GM12865 (cell line): ENCODE measurements at regions not wholly inside any gene's neighbourhood (a gene's known extent, or its start where the extent isn't known, plus 50 kb on each side); places are given as distances from the start of the nearest gene placed in this dataset.
"Not testable (repeated sequence)": the region's sequence is repeated elsewhere in the genome, so short reads cannot be mapped to it uniquely, and the experiment has no call there.

ENCODE experiments used
- DNase-seq: peaks from one replicate; pipeline ENCODE4 v3.0.0; 2010; ENCODE audit warnings: low read depth
- H3K4me3 ChIP-seq: 2 replicates; pipeline ENCODE4 v1.5.1; 2011; ENCODE audit warnings: mild to moderate bottlenecking, low read depth, low read length, control low read depth
- TF ChIP-seq, protein P1 (sequence below): IDR thresholded peaks from 2 replicates; pipeline ENCODE4 v1.5.1; 2011; ENCODE audit warnings: low read length, control low read depth, low read depth, inconsistent platforms; ENCODE audit not compliant: insufficient read depth; ENCODE audit errors: missing control alignments

DNA sequence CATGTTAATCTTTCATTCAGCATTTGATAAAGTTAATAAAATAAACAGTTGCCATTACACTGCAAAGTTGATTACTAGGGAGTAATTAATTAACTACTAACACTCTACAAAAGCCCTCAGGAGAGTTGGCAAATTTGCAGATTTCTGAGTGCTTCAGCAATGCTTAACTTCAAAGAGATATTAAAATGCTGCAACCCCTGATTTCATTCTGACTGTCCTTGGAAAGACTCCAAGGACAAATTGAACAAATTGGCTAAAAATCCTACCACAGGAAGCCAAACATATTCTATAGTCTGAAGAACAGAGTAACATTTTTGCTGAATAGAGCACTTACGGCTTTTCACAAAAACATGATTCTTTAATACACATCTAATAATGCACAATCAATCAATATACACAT is 1543.0 kb downstream of the SLITRK5 start:
- no peak for DNase-seq

DNA sequence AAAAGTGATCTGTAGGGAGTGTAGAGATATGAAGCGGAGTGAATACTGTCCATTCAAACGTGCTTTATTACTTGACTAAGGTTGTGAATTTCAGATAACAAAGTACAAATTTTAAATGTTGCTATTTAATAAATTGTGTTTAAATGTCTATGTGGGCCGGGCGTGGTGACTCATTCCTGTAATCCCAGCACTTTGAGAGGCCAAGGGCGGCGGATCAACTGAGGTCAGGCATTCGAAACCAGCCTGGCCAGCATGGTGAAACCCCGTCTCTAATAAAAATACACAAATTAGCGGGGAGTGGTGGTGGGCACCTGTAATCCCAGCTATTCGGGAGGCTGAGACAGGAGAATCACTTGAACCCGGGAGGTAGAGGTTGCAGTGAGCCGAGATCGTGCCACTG is 1544.1 kb downstream of the SLITRK5 start:
- H3K4me3 ChIP-seq, DNase-seq: not testable (repeated sequence)

More for the DNA sequence above, 1543.0 kb downstream of the SLITRK5 start:
- H3K4me3 ChIP-seq, result no peak overlapping the region
- TF ChIP-seq, protein P1, sequence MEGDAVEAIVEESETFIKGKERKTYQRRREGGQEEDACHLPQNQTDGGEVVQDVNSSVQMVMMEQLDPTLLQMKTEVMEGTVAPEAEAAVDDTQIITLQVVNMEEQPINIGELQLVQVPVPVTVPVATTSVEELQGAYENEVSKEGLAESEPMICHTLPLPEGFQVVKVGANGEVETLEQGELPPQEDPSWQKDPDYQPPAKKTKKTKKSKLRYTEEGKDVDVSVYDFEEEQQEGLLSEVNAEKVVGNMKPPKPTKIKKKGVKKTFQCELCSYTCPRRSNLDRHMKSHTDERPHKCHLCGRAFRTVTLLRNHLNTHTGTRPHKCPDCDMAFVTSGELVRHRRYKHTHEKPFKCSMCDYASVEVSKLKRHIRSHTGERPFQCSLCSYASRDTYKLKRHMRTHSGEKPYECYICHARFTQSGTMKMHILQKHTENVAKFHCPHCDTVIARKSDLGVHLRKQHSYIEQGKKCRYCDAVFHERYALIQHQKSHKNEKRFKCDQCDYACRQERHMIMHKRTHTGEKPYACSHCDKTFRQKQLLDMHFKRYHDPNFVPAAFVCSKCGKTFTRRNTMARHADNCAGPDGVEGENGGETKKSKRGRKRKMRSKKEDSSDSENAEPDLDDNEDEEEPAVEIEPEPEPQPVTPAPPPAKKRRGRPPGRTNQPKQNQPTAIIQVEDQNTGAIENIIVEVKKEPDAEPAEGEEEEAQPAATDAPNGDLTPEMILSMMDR, result no peak

DNA sequence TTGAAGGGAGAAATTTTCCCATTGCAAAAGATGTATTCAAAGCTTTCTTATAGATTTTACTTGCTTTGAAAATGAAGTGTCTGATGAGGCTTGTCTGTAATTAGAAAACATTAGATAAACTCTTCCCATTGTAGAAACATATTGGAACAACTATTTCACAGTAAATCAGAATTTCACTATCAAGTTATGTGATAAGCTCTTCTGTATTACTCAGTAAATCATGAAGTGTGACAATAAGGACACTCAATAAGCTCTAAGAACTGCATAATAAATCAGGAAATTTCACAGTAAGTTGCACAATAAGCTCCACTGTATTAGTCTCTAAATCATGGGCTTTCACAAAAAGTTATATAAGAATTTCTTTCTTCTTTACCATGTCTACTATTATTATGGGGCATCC is 1546.6 kb downstream of the SLITRK5 start:
- TF ChIP-seq, protein P1, result no peak
- no peak overlapping the region for H3K4me3 ChIP-seq
- no peak for DNase-seq

DNA sequence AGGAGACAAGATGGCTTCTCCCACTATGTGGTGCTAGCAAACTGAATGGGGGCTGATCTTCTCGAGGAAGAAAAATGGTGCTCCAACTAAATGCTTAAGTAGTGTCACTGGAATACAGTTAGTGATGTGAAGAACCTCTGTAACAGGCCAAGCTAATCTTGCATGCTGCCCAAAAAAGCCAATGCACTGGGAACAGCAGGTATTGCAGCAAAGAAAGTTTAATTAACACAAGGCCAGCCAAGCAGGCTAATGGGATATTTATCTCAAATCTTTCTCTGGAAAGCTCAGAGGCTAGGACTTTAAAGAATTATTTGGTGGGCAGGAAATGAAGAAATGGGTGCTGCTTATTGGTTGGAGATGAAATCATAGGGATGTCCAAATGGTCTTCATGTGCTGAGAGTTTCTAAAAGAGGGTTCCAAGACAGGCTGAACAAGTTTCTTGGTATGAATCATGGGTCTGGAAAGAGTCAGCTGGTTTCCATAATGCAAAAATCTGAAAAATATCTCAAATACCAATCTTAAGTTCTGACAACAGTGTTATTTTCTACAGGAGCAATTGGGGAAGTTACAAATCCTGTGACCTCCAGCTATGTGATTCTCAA is 1550.5 kb downstream of the SLITRK5 start:
- DNase-seq, result no peak
- TF ChIP-seq, protein P1, result no peak
- no peak overlapping the region for H3K4me3 ChIP-seq

DNA sequence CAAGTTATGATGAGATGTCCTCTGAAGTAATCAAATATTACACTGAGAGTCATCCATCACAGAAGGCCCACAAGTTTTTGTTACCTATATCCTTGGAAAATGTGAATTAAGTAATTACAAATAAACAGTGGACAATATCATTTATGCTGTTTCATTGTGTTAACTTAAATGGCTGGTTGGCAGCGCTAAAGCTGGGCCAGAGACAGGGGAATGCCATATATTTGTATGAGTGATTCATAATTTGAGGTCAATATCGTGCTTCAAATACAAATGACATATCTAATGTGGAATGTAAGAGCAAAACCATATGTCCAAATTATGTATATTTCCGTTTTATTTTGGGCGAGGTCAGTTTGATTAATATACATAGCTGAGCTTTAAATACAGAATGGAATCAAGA is 1556.2 kb downstream of the SLITRK5 start:
- no peak for DNase-seq
- no peak overlapping the region for H3K4me3 ChIP-seq
- TF ChIP-seq, protein P1, result no peak

DNA sequence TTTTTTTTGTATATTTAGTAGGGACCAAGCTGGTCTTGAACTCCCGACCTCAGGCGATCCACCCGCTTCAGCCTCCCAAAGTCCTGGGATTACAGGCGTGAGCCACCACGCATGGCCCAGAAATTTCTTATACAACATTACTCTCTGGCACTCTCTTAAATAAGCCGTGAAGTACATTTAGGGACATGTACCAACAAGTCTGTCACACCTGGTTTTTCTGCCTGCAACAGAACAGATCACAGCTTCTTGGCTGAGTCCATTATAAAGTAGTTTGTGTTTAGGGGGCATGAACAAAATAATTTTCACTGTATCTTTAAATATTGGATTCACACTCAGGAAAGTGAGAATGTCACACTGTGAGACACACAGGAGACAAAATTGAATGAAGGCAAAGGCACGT is 1567.3 kb downstream of the SLITRK5 start:
- DNase-seq, result no peak
- H3K4me3 ChIP-seq, result no peak overlapping the region
- TF ChIP-seq, protein P1, result no peak

DNA sequence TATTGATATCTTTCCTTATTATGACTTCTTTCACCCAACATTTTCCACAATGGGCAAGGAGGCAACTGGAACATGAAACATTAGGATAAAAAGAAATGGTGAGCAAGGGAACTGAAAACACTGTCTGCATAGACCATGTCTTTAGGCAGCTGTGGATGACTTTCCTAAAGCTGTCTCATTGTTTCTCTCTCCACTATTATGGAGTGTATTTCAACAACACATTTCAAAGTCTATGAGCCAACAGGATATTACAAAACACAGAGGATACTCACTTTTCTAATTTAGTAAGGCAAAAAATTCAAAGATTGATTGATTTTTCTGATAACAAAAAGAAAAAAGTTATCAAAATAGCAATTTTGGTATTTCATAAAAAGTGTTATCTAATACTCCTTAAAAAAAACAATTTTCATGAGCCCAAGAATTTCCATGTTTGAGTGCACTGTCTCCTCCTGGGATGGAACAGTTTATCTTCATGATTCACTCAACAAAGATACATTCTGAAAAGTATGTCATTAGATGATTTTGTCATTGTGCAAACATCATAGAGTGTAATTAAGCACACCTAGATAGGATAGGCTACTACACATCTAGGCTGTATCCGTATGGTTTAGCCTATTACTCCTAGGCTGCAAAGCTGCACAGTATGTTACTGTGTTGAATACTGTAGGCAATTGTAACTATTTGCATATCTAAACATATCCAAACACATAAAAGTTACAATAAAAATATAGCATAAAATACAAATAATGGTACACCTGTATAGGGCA is 1568.4 kb downstream of the SLITRK5 start:
- TF ChIP-seq, protein P1, result no peak
- no peak overlapping the region for H3K4me3 ChIP-seq
- DNase-seq, result no peak
